GM12872 (cell line): ENCODE measurements at regions not wholly inside any gene's neighbourhood (a gene's known extent, or its start where the extent isn't known, plus 50 kb on each side); places are given as distances from the start of the nearest gene placed in this dataset.
A peak's percentile ranks its signal among the peaks of the same experiment; 100 is the strongest.

Experiments used
- CTCF ChIP-seq: IDR thresholded peaks from 3 replicates; pipeline ENCODE4 v1.5.1; 2011; ENCODE audit warnings: low read depth, mild to moderate bottlenecking, low read length, moderate library complexity; ENCODE audit not compliant: insufficient read depth

- no peak for TF ChIP-seq CTCF
These were observed 55.9 kb downstream of the BHLHE40 start for GRCh38 chr3:5035113-5035512.

- TF ChIP-seq CTCF: no peak
These were observed 56.6 kb downstream of the BHLHE40 start for GRCh38 chr3:5035692-5036391.

- TF ChIP-seq CTCF: no peak
These were observed 57.1 kb downstream of the BHLHE40 start for GRCh38 chr3:5036392-5036766.

- no peak for TF ChIP-seq CTCF
These were observed 57.6 kb downstream of the BHLHE40 start for GRCh38 chr3:5036858-5037257.

GRCh38 chr3:5039585-5039984 lies 60.3 kb downstream of the BHLHE40 start:
- no peak for TF ChIP-seq CTCF

- TF ChIP-seq CTCF: peak; percentile 37; the same call in 1 of the 3 replicates
These were observed 62.1 kb downstream of the BHLHE40 start for GRCh38 chr3:5041315-5041714.

- no peak for TF ChIP-seq CTCF
These were observed 66.7 kb downstream of the BHLHE40 start for GRCh38 chr3:5045961-5046360.
